Esophagus squamous epithelium (tissue), 4 donors: ENCODE measurements at regions not wholly inside any gene's neighbourhood (a gene's known extent, or its start where the extent isn't known, plus 50 kb on each side); places are given as distances from the start of the nearest gene placed in this dataset.

Experiments used
- POLR2A ChIP-seq, 4 donors: fragments of 450-650 bp; IDR thresholded peaks; one replicate each; pipeline ENCODE4 v1.6.1; 2017; ENCODE audit warnings: antibody characterized with exemption in 4 of 4, mild to moderate bottlenecking in 4 of 4, moderate library complexity in 3 of 4
- TF ChIP-seq, protein P1 (sequence below), 6 experiments: fragments of 450-650 bp in 4 of 6; fragments of 200-600 bp in 2 of 6; sonication (generic) in 2 of 6; IDR thresholded peaks; one replicate each; pipeline ENCODE4 v1.5.1; 2016 to 2019; ENCODE audit warnings: antibody characterized with exemption in 6 of 6, mild to moderate bottlenecking in 4 of 6, moderate library complexity in 4 of 6

DNA sequence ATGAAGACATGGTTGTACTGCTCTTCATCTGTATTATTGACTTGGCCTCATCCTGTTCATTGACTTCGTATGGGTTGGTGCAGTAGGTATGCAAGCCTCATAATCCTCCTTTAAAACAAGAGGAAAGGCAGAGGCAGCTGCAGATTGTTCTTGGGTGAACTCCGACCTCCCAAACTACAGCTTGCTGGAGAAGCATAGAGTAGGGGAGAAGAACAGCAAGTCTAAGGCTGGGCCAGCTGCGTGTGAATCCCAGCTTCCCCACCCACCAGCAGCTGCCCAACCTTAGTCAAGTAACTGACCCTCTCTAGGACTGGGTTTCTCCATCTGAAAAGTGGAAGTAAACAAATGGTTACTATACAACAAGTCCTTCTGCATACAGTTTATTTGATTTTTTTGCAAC is 114.5 kb upstream of the WWC1 start:
- TF ChIP-seq, protein P1, sequence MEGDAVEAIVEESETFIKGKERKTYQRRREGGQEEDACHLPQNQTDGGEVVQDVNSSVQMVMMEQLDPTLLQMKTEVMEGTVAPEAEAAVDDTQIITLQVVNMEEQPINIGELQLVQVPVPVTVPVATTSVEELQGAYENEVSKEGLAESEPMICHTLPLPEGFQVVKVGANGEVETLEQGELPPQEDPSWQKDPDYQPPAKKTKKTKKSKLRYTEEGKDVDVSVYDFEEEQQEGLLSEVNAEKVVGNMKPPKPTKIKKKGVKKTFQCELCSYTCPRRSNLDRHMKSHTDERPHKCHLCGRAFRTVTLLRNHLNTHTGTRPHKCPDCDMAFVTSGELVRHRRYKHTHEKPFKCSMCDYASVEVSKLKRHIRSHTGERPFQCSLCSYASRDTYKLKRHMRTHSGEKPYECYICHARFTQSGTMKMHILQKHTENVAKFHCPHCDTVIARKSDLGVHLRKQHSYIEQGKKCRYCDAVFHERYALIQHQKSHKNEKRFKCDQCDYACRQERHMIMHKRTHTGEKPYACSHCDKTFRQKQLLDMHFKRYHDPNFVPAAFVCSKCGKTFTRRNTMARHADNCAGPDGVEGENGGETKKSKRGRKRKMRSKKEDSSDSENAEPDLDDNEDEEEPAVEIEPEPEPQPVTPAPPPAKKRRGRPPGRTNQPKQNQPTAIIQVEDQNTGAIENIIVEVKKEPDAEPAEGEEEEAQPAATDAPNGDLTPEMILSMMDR (IDR thresholded peaks at IDR 0.05), result no peak
- TF ChIP-seq POLR2A (IDR thresholded peaks at IDR 0.05), result no peak
